GM21381 (cell line): ENCODE measurements at regions not wholly inside any gene's neighbourhood (a gene's known extent, or its start where the extent isn't known, plus 50 kb on each side); places are given as distances from the start of the nearest gene placed in this dataset.
"Not testable (repeated sequence)": the region's sequence is repeated elsewhere in the genome, so short reads cannot be mapped to it uniquely, and the experiment has no call there.

ENCODE experiments used
- ATAC-seq: cut with Tn5 transposase; IDR thresholded peaks from one replicate; pipeline ENCODE4 v1.9.1; 2021; ENCODE audit warnings: mild to moderate bottlenecking, moderate library complexity; ENCODE audit not compliant: unreplicated experiment

DNA sequence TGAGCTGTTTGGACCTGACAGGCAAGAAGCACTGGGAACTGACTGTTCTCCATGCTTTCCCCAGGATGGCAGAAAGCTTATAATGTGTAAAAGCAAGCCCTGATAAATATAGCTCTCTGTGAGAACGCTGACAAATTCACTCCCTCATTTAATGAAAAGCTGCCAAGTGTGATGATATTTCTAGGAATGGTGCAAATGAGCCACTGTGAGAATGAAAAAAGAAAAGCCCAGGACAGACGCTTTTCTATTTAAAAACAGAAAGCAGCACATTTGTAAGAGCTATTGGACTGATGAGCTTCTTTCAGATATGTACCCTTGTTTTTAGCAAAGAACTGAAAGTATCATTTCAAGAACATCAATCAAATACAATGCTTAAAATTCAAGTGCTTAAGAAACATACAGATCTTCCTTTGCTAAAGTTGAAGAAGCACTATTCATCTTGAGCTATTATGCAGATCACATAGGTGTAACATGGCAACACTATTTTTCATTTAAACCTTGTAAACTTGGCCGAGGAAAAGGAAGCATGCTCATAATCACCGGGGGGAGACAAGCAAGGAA is 842.6 kb upstream of the ACO1 start:
- no peak for ATAC-seq

DNA sequence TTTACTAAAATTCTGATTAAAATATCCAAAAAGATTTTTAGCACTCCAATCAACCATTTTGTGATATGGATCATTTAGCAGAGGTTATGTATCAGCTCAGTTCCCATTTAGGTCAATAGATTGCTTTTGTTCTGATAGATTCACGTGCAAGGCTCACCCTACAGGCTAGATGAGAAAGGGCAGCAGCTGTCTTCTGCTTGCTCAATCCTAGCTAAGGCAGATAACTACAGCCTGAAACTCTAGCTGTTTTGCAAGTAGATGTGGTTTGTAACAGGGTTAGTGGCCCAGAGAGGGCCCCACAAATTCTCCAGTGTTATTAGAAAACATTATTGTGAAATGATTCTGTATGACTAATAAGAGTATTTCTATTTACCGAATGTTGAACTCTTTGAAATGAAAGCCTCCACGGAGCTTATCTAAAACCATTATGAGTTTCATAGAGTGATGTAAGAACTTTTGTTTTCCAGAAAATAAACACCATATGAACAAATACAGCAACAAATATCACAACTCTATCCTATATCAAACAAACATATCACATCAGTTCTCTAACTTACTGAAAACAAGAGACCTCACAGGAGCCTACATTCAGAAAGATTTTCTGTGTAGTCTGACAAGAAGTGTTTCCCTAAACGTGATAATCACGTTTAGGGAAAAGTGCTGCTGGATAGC is 841.9 kb upstream of the ACO1 start:
- peak; percentile 99 for ATAC-seq

DNA sequence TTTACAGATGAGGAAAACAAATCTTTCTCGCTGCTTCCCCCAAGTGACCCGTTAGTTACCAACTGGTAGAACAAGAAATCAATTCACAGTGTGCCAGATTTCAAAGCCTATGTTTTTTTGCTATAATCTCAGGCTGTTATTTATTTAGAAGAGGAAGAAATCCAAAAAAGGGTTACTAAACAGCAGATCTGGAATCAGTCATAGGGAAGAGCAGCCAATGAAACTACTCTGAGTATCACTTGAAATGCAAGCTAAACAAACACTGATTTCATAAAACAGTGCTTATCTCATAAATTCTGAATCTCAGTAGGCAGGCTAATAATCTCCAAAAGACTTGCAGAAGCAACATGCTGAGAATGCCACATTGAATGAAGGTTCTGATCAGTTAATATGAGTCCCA is 829.5 kb upstream of the ACO1 start:
- no peak for ATAC-seq

DNA sequence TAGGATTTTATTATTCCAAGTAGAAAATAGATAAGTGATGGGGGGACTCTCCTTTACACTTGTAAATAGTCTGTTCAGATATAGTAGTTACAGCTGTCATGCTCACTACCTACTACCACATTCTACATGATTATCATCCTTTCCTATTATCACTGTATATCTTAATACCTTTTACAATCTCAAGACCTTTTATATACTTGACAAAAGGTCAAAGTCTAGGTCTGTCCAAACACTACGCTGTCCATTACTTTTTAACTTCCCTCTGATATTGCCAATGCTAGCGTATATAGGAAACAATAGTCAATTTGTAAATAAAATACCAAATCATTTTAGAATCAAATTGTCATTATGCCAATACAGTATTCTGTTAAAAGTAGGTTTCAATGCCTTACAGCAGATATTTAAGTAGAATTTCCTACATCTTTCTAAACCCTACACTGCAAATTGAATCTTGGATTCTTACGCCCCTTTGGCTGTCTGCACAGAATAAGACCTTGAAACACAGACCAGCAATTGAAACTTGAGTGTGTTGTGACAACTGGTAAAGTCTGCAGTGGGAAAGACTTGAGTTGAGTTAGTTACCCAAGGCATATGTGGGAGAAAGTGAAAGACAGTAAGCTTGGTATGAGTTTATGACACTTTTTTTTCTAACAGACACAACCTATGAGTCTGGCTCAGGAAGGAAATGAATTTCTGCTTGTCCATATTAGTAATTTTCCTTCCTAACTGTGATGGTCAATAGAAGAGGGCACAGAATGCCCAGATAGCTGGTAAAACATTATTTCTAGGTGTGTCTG is 827.6 kb upstream of the ACO1 start:
- ATAC-seq: no peak

DNA sequence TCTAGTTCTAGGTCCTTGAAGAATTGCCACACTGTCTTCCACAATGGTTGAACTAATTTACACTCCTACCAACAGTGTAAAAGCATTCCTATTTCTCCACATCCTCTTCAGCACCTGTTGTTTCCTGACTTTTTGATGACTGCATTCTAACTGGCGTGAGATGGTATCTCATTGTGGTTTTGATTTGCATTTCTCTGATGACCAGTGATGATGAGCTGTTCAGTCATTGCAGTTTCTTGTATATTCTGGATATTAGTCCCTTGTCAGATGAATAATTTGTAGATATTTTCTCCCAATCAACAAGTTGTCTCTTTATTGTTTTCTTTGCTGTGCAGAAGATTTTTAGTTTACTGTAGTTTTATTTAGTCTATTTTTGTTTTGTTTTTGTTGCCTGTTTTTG is 812.3 kb upstream of the ACO1 start:
- ATAC-seq: not testable (repeated sequence)

DNA sequence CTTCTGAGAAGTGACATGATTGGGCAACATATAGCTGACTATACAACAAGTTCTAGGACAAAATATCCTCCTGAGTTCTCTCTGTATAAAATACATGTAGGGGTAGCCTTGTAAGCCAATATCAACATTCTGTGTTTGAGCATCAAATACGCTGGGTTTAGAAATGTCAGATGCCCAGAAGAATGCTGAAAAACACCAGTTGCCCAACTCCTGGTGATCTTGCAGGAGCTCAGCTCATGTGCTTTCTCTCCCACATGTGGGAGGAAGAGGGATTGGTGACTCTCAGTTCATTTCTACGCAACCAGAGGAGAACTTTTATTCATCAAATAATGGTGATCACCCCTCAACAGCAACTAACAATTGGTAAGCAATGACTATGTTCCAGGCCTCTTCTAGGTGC is 810.9 kb upstream of the ACO1 start:
- ATAC-seq: no peak

DNA sequence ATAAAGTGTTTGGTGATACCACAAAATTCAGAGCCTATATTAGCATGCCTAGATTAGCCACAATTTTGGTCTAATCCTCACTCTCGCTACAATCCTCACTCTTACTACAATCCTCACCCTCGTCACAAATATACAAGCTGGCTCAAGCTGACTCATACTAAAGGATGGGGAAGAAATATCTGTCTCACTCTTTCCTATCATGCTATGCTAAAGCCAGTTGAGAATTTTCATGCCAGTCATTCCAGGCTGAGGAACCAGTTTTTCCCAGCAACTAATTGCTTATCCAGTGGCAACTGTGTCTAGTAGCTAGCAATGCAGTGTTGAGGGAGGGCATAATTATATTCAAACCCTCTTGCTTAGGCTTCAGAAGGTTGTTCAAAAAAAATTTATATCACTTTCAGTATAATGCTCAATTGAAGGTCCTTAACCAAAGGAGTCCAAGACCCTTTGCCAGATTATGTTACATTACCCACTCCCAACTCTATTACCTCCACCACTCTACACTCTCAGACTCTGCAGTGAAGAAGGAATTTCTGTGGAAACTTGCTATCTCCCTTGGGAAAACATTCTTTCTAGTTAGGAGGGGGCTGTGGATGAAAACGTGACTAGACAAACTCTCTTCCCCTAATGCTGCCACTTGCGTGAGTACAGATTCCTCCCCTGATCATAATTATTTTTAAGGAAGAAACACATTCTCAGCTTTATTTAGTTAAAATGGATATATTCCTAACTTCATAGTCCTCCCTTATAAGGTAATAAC is 810.3 kb upstream of the ACO1 start:
- ATAC-seq: no peak

DNA sequence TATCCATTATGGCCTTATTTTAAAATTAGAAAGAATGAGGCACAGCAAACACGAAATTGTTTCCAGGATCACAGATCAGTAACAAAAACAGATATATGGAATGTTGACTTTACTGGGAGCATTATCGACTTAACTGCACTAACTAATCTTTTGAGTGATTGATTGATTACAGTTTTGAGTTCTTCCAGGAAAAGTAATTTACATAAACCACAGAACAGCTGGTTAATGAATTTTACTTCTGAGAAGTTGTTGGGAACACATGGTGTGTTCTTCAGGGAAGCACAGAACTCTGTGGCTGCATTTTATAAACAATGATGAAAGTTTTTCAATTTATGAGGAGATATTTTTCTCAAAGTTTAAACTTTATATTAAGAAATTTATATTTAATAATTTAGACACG is 802.4 kb upstream of the ACO1 start:
- ATAC-seq: no peak

DNA sequence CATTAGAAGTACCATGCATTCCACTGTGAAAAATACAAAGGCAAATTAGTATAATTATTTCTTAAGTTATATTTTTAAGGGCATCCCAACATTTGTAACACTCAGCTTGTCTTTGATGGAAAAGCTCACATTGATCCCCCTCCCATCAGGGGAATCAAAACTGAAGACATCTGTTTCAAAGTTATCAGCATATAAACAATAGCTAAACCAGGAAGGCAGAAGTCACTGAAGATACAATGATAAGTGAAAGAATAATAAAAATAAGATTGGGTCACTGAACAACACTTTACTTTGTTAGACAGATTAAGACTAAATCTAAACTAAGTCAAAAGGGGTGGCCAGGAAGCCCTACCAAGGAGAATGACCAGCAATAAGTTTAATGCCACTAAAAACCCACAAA is 801.9 kb upstream of the ACO1 start:
- ATAC-seq: no peak

DNA sequence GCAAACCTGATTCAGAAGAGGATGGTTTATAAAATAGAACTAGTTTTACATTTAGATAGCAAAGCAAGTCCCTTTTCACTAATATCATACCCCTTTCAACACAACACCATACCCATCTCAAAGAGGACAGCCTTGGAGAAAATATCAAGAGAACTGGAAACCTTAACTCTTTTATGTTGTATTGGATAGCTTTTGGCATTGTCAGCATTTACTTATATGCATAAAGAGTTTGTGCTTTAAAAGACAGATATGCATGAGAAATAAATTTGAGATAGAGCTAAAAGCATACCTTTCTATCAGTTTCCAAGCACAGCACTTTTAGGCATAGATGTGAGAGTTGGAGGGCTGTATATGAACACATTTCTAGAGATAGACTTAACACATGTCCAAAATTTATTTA is 799.3 kb upstream of the ACO1 start:
- no peak for ATAC-seq

DNA sequence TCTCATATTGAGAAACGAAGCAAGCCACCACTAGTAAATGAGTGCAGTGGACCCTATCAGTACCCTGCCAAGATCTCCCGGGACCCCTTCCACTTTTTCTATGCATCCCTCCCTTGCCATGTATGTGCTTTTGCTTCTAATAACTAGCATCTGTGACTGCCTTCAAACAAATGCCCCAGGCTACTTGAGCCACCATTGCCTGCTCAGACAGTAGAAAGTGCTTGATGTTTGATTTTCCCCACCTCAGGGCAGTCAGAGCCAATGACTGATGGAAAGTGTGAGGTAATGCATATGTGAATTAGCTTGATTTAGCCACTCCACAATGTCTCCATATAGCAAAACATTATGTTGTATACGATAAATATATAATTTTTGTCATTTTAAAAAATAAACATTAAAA is 797.3 kb upstream of the ACO1 start:
- no peak for ATAC-seq

DNA sequence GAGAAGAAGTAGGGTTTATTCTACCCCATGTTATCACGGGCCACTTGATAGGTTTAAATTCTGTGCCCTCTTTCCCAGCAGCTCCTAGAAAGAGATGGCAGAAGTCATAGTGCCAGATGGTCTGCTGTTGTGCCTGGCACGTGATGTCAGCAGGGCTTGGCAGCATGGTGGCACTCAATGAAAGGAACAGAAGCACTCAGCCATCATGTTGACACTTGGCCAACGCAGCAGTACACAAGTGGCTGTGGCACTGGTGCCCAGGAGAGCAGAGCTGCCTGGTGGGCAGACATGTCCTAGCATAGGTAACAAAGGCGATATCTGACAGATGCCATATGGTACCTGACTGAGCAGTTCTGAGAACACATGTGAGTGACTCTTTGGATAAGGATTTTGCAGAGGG is 796.4 kb upstream of the ACO1 start:
- no peak for ATAC-seq

DNA sequence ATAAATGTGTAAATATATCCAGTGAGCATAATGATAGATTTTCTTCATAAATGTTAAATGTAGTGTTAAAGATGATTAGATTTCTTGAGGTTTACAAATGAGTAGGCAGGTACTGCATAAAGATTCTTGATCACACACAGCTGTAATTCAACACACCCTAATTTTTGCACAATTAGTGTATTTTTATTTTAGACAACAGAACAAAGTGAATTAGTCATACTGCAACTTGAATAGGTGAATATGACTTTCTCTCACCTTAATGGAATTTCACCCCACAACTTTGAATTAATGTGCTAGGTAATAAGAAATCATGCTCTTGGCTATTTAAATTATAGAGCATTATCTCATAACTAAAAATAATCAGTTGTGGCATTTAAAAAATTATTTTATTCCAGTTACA is 795.7 kb upstream of the ACO1 start:
- no peak for ATAC-seq

DNA sequence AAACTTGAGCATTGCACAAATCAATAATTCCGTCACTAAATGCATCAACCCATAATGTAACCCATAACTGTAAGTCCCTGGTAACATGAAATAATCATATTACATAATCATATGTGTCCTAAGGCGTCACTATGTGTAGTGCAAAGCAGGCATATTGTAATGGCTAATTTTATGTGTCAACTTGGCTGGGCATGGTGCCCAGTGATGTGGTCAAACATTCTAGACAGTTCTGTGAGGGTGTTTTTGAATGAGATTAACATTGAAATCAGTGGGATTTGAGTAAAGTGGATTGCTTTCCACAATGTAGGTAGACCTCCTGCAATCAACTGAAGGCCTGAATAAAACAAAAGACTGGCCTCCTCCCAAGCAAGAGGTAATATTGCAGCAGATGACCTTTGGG is 794.4 kb upstream of the ACO1 start:
- ATAC-seq: no peak

DNA sequence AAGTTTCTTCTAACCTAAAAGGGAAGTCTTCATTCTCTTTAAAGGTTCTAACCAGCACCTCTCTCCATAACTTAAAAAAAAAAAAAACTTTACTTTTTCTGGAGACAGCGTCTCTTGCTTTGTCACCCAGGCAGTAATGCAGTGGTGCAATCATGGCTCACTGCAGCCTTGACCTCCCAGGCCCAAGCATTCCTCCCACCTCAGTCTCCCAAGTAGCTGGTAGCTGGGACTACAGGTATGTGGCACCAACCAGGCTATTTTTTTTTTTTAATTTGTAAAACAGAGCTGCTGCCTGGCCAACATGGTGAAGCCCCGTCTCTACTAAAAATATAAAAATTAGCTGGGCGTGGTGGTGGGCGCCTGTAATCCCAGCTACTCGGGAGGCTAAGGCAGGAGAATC is 787.4 kb upstream of the ACO1 start:
- not testable (repeated sequence) for ATAC-seq

DNA sequence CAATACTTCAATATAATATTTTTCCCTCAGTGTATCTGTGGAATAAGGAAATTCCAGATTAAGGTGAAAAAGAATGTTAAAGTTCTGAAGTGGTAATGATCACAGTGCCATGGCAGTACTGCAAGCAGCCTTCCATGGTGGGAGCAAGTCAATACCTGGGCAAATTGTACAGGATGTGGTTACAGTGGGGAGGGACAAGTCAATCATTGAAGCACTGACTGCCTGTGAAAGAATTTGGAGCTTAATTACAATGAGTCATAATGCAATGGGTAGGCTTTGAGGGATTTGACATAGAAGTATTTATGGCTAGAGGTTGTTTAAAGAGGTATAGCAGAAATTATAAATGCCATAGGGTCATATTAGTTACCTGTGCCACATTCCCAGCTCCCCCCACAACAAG is 786.5 kb upstream of the ACO1 start:
- peak; percentile 63 for ATAC-seq

DNA sequence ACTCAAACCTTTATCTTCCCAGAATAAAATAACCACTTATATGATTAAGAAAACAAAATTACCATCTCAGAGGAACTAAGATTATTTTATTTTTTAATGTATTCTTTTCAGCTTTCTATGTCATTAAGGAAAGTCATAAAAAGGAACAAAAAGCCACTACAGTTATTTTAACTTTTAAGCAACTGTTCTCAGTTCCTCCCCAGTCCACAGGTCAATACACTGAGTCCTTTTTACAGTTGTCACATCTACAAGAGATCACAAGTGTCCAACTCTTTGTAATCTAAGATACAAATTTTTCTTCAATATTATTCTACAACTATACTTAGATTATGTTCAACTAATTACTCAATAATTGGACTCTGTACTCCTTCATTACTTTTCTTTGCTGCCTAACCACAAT is 782.8 kb upstream of the ACO1 start:
- no peak for ATAC-seq

DNA sequence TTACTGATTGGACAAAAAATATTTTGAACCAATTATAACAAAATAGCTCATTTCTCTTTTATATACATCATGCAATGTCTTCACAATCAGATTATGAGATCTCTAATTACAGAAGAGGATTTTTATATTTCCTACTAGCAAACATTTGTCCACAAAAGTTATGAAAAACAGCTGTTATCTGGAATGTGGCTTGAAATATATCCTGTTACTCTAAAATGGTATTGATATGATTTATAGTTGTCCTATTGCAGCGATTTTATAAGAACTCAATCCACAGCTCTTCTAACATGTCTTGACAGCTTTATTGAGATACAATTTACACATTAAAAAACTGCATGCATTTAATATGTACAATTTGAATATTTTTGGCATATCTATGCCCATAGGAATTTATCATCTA is 779.9 kb upstream of the ACO1 start:
- no peak for ATAC-seq

DNA sequence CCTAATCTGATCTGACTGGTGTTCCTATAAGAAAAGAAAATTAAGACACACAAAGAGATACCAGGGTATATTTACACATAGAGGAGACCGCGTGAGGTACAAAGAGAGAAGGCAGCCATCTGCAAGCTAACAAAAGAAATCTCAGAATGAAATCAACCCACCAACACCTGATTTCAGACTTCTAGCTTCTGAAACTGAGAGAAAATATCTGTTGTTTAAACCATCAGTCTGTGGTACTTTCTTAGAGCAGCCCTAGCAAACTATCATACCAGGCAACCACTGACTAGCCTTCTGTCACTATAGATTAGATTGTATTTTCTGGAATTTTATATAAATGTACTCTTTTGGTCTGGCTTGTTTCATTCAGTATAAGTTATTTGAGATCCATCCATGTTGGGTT is 779.3 kb upstream of the ACO1 start:
- no peak for ATAC-seq

DNA sequence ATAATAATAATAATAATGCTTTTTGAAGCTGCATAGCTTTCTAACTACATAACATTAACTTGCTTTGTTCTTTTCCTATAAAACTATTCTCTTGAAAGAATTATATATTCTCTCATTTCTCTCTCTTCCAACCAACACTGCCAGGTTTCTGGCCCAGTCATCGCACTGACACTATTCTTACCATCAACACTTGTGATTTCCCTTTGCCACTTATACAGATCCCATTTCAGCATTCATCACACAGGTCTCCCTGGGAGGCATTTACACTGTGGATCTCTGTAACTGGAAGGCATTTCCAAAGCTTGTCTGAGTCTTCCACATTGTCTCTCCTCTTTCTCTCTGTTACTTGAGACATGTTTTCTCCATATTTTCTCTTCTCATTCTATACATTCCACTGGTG is 777.8 kb upstream of the ACO1 start:
- no peak for ATAC-seq

DNA sequence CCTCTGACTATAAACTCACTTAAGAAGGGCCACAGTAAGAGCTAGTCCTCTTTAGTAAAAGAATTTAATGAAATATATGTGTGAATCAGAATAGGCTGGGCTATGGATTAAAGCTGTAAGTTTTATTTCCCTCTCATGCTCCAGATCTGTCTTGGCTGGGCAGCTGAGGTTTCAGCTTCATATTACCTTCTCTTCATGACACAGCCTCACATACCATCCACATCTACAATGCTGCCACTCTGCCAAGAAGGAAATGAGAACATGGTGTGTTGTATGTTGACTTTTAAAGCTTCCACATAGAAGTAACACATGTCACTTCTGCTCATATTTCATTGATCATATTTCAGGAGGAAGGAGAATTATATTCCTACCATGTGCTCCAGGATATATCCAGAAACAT is 776.0 kb upstream of the ACO1 start:
- no peak for ATAC-seq

DNA sequence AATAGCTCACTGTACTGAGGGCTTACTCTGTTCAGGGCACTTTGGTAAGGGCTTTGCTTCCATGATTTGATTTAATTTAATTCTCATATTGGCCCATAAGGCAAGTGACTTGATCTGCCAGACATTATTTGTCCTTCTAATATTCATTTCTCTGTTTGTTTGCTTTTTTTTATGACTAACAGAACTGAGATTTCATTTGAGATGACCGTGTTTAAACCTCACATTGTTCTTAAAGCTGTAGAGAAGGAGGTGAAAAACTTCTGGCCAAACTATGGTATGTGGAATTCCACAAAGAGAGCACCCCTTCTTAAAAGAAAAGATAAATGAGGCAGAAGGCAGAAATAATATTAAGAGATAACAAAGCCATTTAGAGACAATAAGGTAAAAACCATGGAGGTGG is 775.6 kb upstream of the ACO1 start:
- no peak for ATAC-seq
